TTC549 (cell line): ENCODE measurements at regions not wholly inside any gene's neighbourhood (a gene's known extent, or its start where the extent isn't known, plus 50 kb on each side); places are given as distances from the start of the nearest gene placed in this dataset.

Experiments used
- FAIRE-seq: peaks from 2 replicates; lab custom pipeline; 2012; peaks lifted over from hg19 to GRCh38; lab: Jason Lieb, UNC

- FAIRE-seq = no peak
These were observed 209.7 kb upstream of the ARHGAP24 start for GRCh38 chr4:85265234-85265633.

- no peak for FAIRE-seq
These were observed 206.8 kb upstream of the ARHGAP24 start for GRCh38 chr4:85268188-85268587.

DNA sequence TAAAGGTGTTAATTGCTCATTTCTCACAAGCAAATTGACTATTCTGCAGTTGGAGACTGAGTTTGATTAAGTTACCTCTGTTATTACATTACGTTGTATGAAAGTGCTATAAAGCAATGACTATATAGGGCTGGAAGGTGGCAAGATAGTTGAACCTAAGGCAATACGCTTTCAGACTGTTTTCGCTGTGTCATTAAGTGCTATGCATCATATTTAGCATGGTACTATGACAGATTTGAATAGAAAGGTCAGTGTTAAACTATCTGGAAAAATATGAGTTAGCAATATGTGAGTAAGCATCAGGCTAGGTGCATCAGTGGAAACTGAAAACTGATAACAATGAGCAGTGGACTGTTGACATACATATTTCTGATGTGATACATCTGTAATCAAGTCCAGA, 206.0 kb upstream of the ARHGAP24 start:
- no peak for FAIRE-seq

GRCh38 chr4:85274955-85275354, 200.0 kb upstream of the ARHGAP24 start:
- no peak for FAIRE-seq

DNA sequence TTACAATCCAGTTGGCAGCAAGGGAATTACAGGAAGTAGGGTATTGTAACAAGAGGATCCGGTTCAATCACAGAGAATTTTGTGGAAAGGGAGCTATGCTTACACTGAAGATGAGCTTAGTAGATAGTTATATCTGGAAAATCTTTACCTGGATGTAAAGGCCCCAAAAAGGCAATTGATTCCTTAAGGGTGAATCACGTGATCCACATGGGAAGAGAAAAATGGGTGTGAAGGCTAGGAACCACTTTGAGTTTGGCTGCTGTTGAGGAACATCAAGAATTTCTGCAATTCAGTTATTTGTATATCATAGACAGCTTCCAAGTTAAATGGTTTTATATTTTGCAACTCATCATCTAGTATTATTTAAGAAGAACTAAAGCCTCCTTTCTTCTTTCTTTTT, 194.0 kb upstream of the ARHGAP24 start:
- no peak for FAIRE-seq

DNA sequence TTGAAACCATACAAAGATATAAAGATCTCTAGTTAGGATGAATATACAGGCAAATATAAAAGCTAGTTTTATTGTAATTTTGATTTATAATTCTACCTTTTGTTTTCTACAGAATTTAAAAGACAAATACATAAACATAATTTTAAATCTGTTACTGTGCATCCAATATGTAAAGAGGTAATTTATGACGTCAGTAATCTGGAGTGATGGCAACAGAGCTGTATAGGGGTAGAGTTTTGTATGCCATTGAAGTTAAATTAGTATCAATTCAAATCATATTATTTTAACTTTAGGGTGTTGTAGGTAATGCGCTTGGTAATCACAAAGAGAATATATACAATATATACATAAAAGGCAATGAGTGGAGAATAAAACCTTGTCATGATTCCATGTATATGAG, 183.7 kb upstream of the ARHGAP24 start:
- FAIRE-seq = no peak

GRCh38 chr4:85298037-85298436, 176.9 kb upstream of the ARHGAP24 start:
- FAIRE-seq = no peak

DNA sequence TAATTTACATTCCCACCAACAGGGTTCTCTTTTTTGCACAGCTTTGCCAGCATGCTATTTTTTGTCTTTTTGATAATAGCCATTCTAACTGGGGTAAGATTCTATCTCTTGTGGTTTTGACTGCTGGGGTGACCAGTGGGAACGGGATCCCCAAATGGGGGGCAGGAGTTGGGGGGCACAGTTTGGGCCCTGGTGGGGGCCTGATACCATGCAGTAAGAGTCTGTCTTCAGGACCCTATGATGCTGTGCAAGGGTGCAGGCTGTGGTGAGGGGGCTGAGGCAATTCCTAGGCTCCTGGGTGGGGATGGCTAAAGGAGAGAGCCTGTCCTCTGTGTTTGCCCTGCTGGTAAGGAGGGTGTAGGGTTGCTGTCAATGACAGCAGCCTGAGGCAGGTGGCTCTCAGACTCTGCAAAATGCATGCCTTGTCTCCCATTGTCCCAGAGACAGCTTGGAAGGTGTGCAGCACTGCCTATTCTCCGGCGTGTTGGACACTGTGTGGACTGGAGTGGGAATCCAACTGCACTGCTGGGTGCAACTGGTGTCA, 172.7 kb upstream of the ARHGAP24 start:
- FAIRE-seq = no peak

DNA sequence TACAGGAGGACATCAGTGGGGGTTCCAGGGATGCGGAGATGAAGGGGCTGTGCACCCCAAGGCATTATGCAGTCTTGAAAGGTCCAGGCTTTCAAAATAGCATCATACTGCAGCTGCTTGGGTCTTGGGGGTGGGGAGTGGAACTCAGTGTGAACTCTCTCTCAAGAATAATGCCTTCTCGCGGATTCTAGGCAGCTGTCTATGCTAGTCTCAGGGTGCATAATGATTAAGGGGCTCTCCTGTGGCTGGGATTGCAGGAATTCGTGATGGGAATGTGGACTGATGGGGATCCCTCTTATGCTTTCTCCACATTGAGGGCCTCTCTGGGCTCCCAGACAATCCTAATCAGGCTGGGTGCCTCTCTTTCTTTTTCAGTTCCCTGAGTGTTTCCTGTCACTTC, 172.2 kb upstream of the ARHGAP24 start:
- FAIRE-seq = no peak

DNA sequence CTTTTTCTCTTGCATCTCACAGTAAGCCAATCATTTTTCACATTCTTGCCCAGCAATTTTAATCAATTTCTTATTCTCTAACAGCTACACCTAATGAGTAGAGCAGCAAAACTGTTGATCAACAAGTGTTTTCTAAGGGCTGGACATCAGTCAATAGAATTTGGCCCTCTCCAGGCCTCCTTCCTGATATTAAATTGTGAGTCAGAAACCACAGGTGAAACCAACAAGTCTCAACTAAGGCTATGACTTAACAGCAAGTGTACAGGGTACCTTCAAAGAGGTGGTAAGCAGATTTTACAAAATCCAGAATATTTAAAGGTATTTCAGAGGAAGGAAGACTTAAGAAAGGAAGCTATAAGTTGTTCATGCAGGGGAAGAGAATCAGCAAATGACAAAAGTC, 156.5 kb upstream of the ARHGAP24 start:
- FAIRE-seq = no peak

GRCh38 chr4:85358831-85359230, 116.1 kb upstream of the ARHGAP24 start:
- FAIRE-seq = no peak

DNA sequence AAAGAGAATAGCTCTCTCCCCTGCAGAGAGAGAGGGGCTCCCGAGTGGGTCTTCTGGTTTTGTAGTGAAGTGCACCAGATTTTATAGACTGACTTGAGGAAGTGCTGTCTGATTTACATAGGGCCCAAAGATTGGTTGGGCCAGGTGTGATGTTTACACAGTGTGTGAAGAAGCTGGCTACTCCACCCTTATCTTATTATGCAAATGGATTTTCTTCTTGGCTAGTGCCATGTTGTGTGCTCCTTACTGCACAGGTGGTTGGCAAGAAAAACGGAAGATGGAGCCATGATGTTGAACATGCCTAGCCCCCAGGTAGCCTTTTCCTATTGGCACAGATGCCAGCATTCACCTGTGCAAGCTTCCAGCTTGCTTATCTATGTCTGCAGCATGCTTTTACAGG, 112.4 kb upstream of the ARHGAP24 start:
- no peak for FAIRE-seq

DNA sequence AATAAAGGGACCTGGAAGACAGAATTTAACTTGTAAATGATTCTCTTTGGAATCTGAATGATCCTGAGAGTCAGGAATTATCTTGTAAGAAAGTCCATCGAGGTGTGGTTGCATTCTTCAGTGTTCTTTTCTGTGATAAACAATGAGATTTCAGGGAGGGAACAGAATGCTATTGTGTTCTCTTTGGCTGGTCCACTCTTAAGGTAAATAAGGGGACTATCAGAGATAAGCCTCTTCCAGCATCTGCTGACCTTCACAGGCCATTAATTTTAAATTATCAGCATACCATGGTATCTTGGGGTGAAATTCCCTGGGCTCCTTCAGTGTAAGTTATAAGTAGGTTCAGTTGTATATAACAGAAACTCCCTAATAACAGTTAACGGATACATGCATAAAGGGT, 107.1 kb upstream of the ARHGAP24 start:
- no peak for FAIRE-seq

DNA sequence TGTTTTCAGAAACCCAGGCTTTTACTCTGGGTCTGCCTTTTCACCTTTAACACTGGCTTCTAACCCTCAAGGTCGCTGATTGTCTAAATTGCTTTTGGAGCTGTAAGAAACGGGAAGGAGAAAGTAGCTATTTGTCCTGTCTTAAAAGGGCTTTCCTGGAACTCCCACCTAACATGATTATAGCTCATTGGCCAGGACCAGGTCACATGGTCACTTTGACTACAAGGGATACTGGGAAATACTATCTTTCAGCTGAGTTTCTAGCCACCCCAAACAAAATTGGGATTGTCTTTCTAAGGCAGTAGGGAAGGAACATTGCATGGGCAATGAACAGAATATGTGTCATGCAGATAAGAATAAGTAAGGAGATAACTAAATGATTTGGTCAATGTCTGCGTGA, 106.7 kb upstream of the ARHGAP24 start:
- FAIRE-seq = no peak

DNA sequence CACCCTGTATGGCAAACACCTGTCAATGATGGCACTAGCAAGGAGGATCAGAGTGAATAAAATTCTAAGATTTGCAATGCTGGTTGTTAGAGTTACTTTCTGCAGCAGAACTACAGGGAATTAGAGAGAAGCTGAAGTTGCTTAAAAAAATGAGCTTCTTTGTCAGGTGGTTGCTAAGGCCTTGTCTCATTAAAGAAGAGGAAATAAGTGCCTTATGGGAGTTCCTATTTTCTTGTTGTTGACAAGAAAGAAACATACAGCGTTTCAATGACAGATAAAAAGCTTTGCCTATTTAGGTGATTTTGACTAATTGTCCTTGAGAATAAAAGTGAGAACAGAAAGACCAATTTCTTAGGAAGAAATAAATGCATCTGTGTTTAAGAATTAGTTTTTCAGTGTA, 106.0 kb upstream of the ARHGAP24 start:
- no peak for FAIRE-seq

DNA sequence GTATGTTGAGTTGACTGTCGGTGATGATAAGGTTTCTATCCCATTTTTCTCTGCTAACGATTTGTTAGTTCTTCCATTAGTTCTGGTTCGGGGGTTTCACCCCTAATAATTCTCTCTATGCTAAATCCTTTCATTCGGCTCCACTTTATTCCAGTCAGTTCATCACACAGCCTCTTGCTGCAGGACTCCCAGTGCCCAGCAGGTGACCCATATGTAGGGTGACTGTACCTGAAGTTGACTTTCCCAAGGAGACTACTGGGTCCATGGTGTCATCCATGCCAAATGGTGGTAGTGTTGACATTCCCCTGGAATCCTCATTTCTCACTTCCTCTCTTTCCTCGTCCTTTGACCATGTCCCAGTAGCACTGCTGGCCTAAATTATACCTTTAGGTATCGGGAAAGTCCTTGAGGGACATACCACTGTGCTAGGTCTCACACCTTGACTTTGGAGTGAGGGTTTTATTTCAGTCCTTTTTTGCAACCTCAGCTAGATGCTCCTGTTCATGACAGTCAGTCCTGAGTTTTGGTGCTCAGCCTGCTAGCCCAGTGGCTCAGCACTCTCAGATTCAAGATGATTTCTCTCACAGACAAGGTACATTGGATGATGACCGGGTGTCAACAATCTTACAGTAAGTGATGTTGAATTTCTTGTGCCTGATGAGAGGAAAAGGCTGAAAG, 105.1 kb upstream of the ARHGAP24 start:
- FAIRE-seq = no peak

DNA sequence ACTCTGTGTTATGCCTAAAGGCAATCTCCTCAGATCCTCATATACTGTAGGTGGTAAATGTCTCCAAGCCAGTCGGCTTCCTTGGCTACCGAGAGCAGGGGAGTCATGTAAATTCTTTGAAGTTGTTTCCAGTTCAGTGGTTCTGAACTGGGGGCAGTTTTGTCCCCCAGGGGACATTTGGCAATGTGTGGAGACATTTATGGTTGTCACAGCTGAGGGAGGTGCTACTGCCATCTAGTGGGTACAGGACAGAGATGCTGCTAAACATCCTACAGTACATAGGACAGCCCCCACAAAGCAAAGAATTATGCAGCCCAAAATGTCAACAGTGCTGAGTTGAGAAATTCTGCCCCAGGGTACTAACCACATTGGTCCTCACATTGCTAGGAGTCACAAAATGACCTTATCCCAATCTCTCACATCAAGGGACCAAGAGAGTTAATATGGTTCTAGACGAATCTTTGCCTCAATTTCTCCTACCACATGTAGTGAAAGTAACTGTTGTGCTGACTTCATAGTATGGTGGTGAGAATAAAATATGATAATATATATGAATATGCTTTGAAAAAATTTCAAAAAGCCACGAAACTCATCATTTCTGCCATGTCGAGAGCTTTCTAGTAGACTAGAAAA, 104.4 kb upstream of the ARHGAP24 start:
- FAIRE-seq = no peak

GRCh38 chr4:85372966-85373365, 102.0 kb upstream of the ARHGAP24 start:
- FAIRE-seq = no peak

GRCh38 chr4:85376285-85376684, 98.7 kb upstream of the ARHGAP24 start:
- no peak for FAIRE-seq

GRCh38 chr4:85381968-85382367, 93.0 kb upstream of the ARHGAP24 start:
- FAIRE-seq = no peak

DNA sequence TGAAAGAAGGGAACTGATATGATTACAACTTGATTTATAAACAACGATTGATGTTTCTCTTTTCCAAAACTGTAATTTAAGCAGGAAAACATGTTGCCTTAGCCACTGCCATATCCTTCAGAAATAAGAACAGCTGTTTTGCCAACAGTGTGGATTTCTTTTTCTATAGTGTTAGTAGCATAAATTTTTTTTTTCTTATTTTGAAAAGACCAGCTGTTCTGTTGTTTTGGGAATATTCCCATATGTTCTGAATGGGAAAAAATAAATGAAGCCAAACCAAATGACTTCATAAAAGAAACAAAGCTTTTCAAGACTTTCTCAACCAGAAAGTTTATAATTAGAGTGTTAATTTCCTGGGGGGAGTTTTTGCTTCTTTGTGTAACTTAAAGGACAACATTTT, 83.9 kb upstream of the ARHGAP24 start:
- no peak for FAIRE-seq

- FAIRE-seq = no peak
These were observed 83.2 kb upstream of the ARHGAP24 start for GRCh38 chr4:85391589-85392410.

DNA sequence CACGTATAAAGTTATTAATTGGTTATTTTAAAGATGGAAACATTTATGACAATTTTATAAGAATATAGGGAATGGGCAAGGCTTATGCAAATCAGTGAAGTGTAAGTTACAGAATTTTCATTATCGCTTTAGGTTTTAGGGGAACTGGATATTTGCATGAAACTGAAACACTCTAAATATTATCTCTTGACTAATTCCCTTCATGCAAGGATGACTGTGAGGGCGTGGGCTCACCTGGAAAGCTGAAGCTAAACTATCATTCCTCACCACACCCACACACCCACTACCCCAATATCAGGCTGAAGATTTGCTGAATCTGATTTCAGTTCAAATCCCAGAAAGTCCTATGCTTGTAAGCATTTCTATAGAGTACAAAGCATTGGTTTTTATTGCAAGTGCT, 81.7 kb upstream of the ARHGAP24 start:
- no peak for FAIRE-seq
